ENCODE measurements at regions not wholly inside any gene's neighbourhood (a gene's known extent, or its start where the extent isn't known, plus 50 kb on each side); places are given as distances from the start of the nearest gene placed in this dataset.

GRCh38 chr20:12061466-12061865, 143.8 kb downstream of the BTBD3 start:
- TF ChIP-seq CTCF (IDR thresholded peaks at IDR 0.05; ENCODE audit: low read depth, low read length, missing input control), result no peak
- no peak for TF ChIP-seq REST (IDR thresholded peaks at IDR 0.05)
- no peak for TF ChIP-seq GABPA (IDR thresholded peaks at IDR 0.05 in 1 of 2, conservative IDR thresholded peaks at IDR 0.05 in 1 of 2)
- TF ChIP-seq EGR1 (IDR thresholded peaks at IDR 0.05; ENCODE audit: low read depth in 2 of 2), result no peak
- TF ChIP-seq ZBTB33 (IDR thresholded peaks at IDR 0.05), result no peak
- TF ChIP-seq SP1 (IDR thresholded peaks at IDR 0.05), result no peak
- TF ChIP-seq YY1 (IDR thresholded peaks at IDR 0.05), result no peak
- no peak for TF ChIP-seq TAF1 (conservative IDR thresholded peaks at IDR 0.05)
- TF ChIP-seq RAD21 (IDR thresholded peaks at IDR 0.05), result no peak
- TF ChIP-seq ATF3 (IDR thresholded peaks at IDR 0.05), result no peak
